ENCODE measurements at regions not wholly inside any gene's neighbourhood (a gene's known extent, or its start where the extent isn't known, plus 50 kb on each side); places are given as distances from the start of the nearest gene placed in this dataset.

DNA sequence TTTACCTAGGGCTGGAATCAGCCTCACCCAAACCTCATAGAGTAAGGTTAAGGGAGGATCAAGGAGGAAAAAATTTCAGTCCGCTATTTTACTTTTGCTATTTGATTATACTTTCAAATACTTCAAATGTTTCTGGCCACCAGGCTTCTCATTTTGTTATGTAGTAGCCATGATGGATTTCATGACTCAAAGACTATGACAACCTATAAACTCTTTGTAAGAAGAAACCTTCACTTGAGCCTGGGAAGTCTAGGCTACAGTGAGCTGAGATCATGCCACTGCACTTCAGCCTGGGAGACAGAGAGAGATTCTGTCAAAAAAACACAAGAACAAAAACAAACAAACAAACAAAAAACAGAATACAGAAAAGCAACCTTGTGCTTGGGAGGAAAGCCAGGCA lies 293.6 kb upstream of the TNC start:
- Histone ChIP-seq H4K20me1 (ENCODE audit: insufficient read depth, low read length) (no peaks in the 10 kb centered on the region), H3F3A (ENCODE audit: insufficient read depth, low read length) (no peaks in the 10 kb centered on the region), H3K9ac (ENCODE audit: low read length) (no peak overlapping the region), H2AFZ (ENCODE audit: low read length) (no peak overlapping the region), H3K9me3 (replicated peaks; ENCODE audit: insufficient read depth, low read length) (no peaks in the 10 kb centered on the region), H3K27ac (ENCODE audit: low read length) (no peak overlapping the region), H3K27me3 (replicated peaks; ENCODE audit: insufficient read depth, low read length) (no peaks in the 10 kb centered on the region), H3K4me1 (ENCODE audit: low read length) (peaks cover 7% of the 10 kb centered on the region; the same call in 1 of the 2 replicates), H3K4me2 (ENCODE audit: low read depth, low read length) (no peak overlapping the region), H3K36me3 (replicated peaks; ENCODE audit: insufficient read depth, low read length) (no peaks in the 10 kb centered on the region), H3K9me2 (replicated peaks; ENCODE audit: insufficient read depth, low read length) (no peaks in the 10 kb centered on the region), H3K79me2 (ENCODE audit: low read length) (no peaks in the 10 kb centered on the region), H3K4me3 (ENCODE audit: low read length) (no peak overlapping the region)
- no peak for TF ChIP-seq EZH2 (optimal IDR thresholded peaks at IDR 0.05; ENCODE audit: low read depth, low read length)
- TF ChIP-seq, protein P1, sequence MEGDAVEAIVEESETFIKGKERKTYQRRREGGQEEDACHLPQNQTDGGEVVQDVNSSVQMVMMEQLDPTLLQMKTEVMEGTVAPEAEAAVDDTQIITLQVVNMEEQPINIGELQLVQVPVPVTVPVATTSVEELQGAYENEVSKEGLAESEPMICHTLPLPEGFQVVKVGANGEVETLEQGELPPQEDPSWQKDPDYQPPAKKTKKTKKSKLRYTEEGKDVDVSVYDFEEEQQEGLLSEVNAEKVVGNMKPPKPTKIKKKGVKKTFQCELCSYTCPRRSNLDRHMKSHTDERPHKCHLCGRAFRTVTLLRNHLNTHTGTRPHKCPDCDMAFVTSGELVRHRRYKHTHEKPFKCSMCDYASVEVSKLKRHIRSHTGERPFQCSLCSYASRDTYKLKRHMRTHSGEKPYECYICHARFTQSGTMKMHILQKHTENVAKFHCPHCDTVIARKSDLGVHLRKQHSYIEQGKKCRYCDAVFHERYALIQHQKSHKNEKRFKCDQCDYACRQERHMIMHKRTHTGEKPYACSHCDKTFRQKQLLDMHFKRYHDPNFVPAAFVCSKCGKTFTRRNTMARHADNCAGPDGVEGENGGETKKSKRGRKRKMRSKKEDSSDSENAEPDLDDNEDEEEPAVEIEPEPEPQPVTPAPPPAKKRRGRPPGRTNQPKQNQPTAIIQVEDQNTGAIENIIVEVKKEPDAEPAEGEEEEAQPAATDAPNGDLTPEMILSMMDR (IDR thresholded peaks at IDR 0.05; ENCODE audit: low read length), result no peak
- no peak for TF ChIP-seq EZH2phosphoT487 (IDR thresholded peaks at IDR 0.05; ENCODE audit: low read length)
- DNase-seq, result no peak

DNA sequence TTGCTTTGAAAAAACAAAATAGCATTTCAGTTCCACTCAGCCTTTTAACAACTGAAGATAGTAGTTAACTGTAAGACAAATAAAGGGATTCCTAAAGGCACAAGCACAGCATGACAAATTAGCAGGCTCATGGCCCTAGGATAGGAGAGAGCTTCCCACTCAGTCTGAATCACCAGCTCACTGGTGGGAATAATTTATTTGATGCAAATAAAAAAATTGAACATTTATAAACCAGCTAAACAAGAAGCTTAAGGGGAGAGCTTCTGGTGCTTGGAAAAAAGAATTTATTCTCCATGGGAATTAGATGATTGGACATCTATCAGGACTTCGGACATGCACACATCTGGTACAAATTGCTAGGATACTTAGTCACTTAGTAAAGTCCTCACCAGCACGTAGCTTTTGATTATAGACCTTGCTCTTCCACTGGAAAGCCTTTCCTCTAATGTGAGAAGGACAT lies 294.1 kb upstream of the TNC start:
- H3F3A ChIP-seq (ENCODE audit: insufficient read depth, low read length), result no peaks in the 10 kb centered on the region
- no peaks in the 10 kb centered on the region for H3K27me3 ChIP-seq (replicated peaks; ENCODE audit: insufficient read depth, low read length)
- H3K4me1 ChIP-seq (ENCODE audit: low read length), result peaks cover 7% of the 10 kb centered on the region; the same call in 1 of the 2 replicates
- no peak for DNase-seq
- H3K9ac ChIP-seq (ENCODE audit: low read length), result no peak overlapping the region
- H3K79me2 ChIP-seq (ENCODE audit: low read length), result no peaks in the 10 kb centered on the region
- no peak overlapping the region for H3K4me2 ChIP-seq (ENCODE audit: low read depth, low read length)
- H3K4me3 ChIP-seq (ENCODE audit: low read length), result no peak overlapping the region
- H3K36me3 ChIP-seq (replicated peaks; ENCODE audit: insufficient read depth, low read length), result no peaks in the 10 kb centered on the region
- no peaks in the 10 kb centered on the region for H3K9me3 ChIP-seq (replicated peaks; ENCODE audit: insufficient read depth, low read length)
- H3K9me2 ChIP-seq (replicated peaks; ENCODE audit: insufficient read depth, low read length), result no peaks in the 10 kb centered on the region
- H4K20me1 ChIP-seq (ENCODE audit: insufficient read depth, low read length), result no peaks in the 10 kb centered on the region
- no peak for TF ChIP-seq EZH2 (optimal IDR thresholded peaks at IDR 0.05; ENCODE audit: low read depth, low read length)
- TF ChIP-seq, protein P1 (IDR thresholded peaks at IDR 0.05; ENCODE audit: low read length), result no peak
- TF ChIP-seq EZH2phosphoT487 (IDR thresholded peaks at IDR 0.05; ENCODE audit: low read length), result no peak
- H2AFZ ChIP-seq (ENCODE audit: low read length), result no peak overlapping the region
- no peak overlapping the region for H3K27ac ChIP-seq (ENCODE audit: low read length)

GRCh38 chr9:115412656-115413055 lies 294.7 kb upstream of the TNC start:
- H3K9ac ChIP-seq (ENCODE audit: low read length), result no peak overlapping the region
- no peaks in the 10 kb centered on the region for H3K36me3 ChIP-seq (replicated peaks; ENCODE audit: insufficient read depth, low read length)
- H3K9me3 ChIP-seq (replicated peaks; ENCODE audit: insufficient read depth, low read length), result no peaks in the 10 kb centered on the region
- no peaks in the 10 kb centered on the region for H3K79me2 ChIP-seq (ENCODE audit: low read length)
- H3K9me2 ChIP-seq (replicated peaks; ENCODE audit: insufficient read depth, low read length), result no peaks in the 10 kb centered on the region
- no peaks in the 10 kb centered on the region for H4K20me1 ChIP-seq (ENCODE audit: insufficient read depth, low read length)
- TF ChIP-seq, protein P1 (IDR thresholded peaks at IDR 0.05; ENCODE audit: low read length), result no peak
- no peak for TF ChIP-seq EZH2phosphoT487 (IDR thresholded peaks at IDR 0.05; ENCODE audit: low read length)
- TF ChIP-seq EZH2 (optimal IDR thresholded peaks at IDR 0.05; ENCODE audit: low read depth, low read length), result no peak
- H3K4me2 ChIP-seq (ENCODE audit: low read depth, low read length), result no peak overlapping the region
- no peaks in the 10 kb centered on the region for H3K27me3 ChIP-seq (replicated peaks; ENCODE audit: insufficient read depth, low read length)
- peaks cover 7% of the 10 kb centered on the region; the same call in 1 of the 2 replicates for H3K4me1 ChIP-seq (ENCODE audit: low read length)
- H3F3A ChIP-seq (ENCODE audit: insufficient read depth, low read length), result no peaks in the 10 kb centered on the region
- no peak for DNase-seq
- no peak overlapping the region for H3K27ac ChIP-seq (ENCODE audit: low read length)
- no peak overlapping the region for H2AFZ ChIP-seq (ENCODE audit: low read length)
- H3K4me3 ChIP-seq (ENCODE audit: low read length), result no peak overlapping the region
